Cardiac fibroblast (primary cell): ENCODE measurements at regions not wholly inside any gene's neighbourhood (a gene's known extent, or its start where the extent isn't known, plus 50 kb on each side); places are given as distances from the start of the nearest gene placed in this dataset.

ENCODE experiments used
- DNase-seq, 2 donors: peaks; one replicate each; pipeline versions ENCODE4 v3.0.0 to v3.0.0-alpha.2; 2010; ENCODE audit warnings: low read depth in 2 of 2
- H3K4me3 ChIP-seq, 2 donors: replicated peaks in 1 of 2; 1 replicate in 1 of 2; 2 replicates in 1 of 2; pipeline ENCODE4 v1.5.1; 2011; ENCODE audit warnings: low read depth in 2 of 2, low read length in 2 of 2, mild to moderate bottlenecking in 2 of 2, moderate library complexity in 1 of 2
- TF ChIP-seq, protein P1 (sequence below): IDR thresholded peaks from one replicate; pipeline ENCODE4 v1.5.1; 2011; ENCODE audit warnings: low read depth, mild to moderate bottlenecking, low read length, inconsistent platforms

DNA sequence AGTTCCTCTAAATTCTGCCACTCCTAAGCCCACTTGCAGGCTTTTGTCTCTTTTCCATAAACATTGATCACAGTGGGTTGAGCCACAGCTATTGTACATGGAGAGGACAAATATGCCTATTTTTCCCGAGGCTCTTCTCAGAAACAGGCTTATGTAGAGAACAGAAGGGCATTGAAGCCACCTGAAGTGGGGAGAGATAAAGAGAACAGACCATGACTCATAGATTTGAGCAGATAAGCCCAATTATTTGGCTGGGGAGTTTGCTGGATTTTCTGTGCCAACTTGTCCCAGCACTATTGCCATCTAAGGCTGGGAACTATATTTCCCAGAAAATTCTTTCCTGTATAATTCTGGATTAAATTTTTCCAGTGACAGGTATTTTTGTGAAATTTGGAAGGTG is 446.1 kb upstream of the RPS6KA3 start:
- no peak overlapping the region for H3K4me3 ChIP-seq
- TF ChIP-seq, protein P1, sequence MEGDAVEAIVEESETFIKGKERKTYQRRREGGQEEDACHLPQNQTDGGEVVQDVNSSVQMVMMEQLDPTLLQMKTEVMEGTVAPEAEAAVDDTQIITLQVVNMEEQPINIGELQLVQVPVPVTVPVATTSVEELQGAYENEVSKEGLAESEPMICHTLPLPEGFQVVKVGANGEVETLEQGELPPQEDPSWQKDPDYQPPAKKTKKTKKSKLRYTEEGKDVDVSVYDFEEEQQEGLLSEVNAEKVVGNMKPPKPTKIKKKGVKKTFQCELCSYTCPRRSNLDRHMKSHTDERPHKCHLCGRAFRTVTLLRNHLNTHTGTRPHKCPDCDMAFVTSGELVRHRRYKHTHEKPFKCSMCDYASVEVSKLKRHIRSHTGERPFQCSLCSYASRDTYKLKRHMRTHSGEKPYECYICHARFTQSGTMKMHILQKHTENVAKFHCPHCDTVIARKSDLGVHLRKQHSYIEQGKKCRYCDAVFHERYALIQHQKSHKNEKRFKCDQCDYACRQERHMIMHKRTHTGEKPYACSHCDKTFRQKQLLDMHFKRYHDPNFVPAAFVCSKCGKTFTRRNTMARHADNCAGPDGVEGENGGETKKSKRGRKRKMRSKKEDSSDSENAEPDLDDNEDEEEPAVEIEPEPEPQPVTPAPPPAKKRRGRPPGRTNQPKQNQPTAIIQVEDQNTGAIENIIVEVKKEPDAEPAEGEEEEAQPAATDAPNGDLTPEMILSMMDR = no peak
- DNase-seq = no peak

DNA sequence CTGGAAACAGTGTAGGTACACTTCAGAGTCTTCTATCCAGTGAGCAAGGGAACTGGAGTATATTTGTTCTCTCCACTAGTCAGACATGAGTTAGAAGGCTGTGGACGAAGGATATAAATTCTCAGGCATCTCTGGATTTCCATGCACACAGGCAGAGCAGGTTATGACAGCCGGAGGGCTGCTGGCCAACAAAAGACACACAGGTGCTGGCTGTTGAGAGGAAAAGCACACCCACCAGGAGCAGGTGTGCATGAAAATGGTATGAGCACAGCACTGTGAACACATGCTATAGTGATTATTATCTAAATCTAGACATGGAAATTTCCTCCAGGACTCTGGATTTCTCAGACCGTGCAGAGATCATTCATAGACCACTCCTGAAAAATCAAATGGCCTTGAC is 444.7 kb upstream of the RPS6KA3 start:
- no peak for DNase-seq
- no peak overlapping the region for H3K4me3 ChIP-seq
- TF ChIP-seq, protein P1 = no peak

DNA sequence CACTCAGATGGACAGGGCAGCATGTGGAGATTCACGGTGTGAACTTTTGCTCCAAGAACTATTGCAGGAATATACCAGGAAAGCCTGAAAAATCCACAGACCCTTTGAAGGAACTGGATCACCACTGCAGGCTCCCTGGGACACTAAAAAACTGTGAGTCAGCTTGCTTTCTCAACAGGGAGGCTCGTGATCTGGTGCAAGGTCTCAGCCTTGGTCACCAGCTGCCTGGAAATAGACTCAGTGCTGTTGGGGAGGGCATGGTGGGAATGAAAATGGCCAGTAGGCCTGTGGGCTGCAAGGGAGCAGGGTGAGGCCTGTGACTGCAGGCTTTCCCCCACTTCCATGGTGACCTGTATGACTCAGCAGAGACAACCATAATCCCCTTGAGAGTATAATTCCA is 426.4 kb upstream of the RPS6KA3 start:
- peak in 1 of 2 donors; percentile 46 for DNase-seq
- TF ChIP-seq, protein P1 = no peak
- no peak overlapping the region for H3K4me3 ChIP-seq

DNA sequence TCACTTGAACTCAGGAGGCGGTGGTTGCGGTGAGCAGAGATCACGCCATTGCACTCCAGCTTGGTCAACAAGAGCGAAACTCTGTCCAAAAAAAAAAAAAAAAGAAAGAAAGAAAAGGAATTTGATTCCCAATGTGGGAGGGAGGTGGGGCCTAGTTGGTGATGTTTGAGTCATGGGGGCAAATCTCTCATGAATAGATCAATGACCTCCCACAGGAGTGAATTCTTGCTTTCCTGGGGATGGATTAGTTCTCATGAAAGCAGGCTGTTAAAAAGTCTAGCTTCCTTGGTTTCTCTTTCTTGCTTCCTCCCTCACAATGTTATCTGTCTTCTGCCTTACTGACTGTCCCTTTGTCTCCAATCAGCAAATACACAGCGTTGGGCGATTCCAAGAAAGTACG is 419.5 kb upstream of the RPS6KA3 start:
- TF ChIP-seq, protein P1 = no peak
- no peak overlapping the region for H3K4me3 ChIP-seq
- no peak for DNase-seq

DNA sequence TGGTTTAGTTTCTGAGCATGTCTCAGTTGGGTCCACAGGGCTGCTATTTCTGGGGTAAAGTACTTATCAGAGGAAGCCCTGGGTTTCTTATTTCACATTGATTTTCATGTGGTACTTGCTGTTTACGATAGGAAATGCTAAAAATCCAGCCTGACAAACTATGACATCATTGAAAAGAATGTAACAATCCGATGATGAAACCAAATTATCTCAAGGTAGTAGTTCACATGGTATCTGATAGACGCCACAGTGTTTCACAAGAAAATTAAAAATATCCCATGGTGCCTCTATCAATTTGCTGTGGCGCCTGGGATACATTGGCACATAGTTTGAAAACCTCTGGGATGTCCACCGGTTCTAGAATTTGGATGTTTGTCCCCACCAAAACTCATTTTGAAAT is 418.9 kb upstream of the RPS6KA3 start:
- peak in 1 of 2 donors; percentile 7 for DNase-seq
- no peak overlapping the region for H3K4me3 ChIP-seq
- TF ChIP-seq, protein P1 = no peak

DNA sequence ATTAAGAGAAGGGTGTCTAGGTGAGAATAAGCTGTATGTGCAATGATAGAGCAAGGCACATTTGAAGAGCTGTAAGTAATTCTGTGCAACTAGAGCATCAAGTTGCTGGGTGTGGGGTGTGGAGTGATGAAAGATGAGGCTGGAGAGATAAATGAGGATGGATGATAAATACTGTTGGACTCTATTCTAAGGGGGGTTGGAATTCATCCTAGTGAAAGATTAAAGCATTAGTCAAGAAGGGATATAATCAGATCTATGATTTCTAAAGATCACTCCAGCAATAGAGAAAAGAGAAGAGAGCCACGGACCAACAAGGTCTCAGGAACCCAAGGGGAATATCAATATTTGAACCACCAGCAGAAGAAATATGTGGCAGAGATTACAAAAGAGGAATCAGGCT is 415.0 kb upstream of the RPS6KA3 start:
- no peak overlapping the region for H3K4me3 ChIP-seq
- DNase-seq = no peak
- TF ChIP-seq, protein P1 = no peak

DNA sequence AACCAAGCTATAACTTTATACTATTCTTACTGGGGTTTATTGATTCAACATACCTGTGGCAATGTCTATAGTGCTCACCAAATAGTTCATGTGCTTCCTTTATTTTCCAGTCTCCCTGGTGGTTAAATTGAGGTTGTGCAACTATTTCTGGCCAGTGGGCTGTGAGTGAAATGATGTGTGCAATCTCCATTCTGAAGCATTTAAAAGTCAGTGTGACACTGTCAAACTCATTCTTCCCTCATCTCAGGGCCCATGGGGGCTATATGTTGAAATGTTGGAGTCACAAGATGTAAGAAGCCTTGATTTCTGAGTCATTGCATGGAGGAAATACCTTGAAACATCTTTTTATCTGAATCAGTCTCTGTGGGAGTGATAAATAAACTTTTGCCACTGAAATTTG is 414.3 kb upstream of the RPS6KA3 start:
- peak in 1 of 2 donors; percentile 39 for DNase-seq
- TF ChIP-seq, protein P1 = no peak
- no peak overlapping the region for H3K4me3 ChIP-seq
